Hepatocyte (in vitro differentiated cells): ENCODE measurements at regions not wholly inside any gene's neighbourhood (a gene's known extent, or its start where the extent isn't known, plus 50 kb on each side); places are given as distances from the start of the nearest gene placed in this dataset.

Source experiments
- DNase-seq: peaks from one replicate; pipeline ENCODE4 v3.0.0-alpha.2; 2016; ENCODE audit warnings: low spot score
- H2AFZ ChIP-seq: fragments of 200-600 bp; sonication (generic); 2 replicates; pipeline ENCODE4 v1.6.0; 2016; ENCODE audit warnings: antibody characterized with exemption, mild to moderate bottlenecking
- H3K27ac ChIP-seq: fragments of 200-600 bp; sonication (generic); 2 replicates; pipeline ENCODE4 v1.5.1; 2016; ENCODE audit warnings: mild to moderate bottlenecking
- H3K27me3 ChIP-seq: fragments of 200-600 bp; sonication (generic); 2 replicates; pipeline ENCODE4 v1.6.1; 2016
- H3K36me3 ChIP-seq: fragments of 200-600 bp; sonication (generic); replicated peaks from 2 replicates; pipeline ENCODE4 v1.5.1; 2016; ENCODE audit warnings: low read depth; ENCODE audit not compliant: insufficient read depth
- H3K4me1 ChIP-seq: fragments of 200-600 bp; sonication (generic); 2 replicates; pipeline ENCODE4 v1.5.1; 2016; ENCODE audit warnings: mild to moderate bottlenecking, moderate library complexity; ENCODE audit not compliant: insufficient read depth
- H3K4me2 ChIP-seq: fragments of 200-600 bp; sonication (generic); 2 replicates; pipeline ENCODE4 v1.6.0; 2016
- H3K4me3 ChIP-seq: fragments of 200-600 bp; sonication (generic); 2 replicates; pipeline ENCODE4 v1.5.1; 2016; ENCODE audit warnings: mild to moderate bottlenecking
- H3K79me2 ChIP-seq: fragments of 200-600 bp; sonication (generic); 2 replicates; pipeline ENCODE4 v1.6.0; 2017; ENCODE audit warnings: mild to moderate bottlenecking
- H3K9me2 ChIP-seq: fragments of 200-600 bp; sonication (generic); replicated peaks from 2 replicates; pipeline ENCODE4 v1.6.0; 2017; ENCODE audit warnings: mild to moderate bottlenecking; ENCODE audit not compliant: insufficient read depth
- H3K9me3 ChIP-seq: fragments of 200-600 bp; sonication (generic); 2 replicates; pipeline ENCODE4 v1.5.1; 2016; ENCODE audit warnings: low read depth, mild to moderate bottlenecking
- H4K20me1 ChIP-seq: fragments of 200-600 bp; sonication (generic); 2 replicates; pipeline ENCODE4 v1.6.0; 2016; ENCODE audit warnings: mild to moderate bottlenecking; ENCODE audit not compliant: insufficient read depth, poor library complexity, severe bottlenecking
- EZH2 ChIP-seq: fragments of 200-600 bp; sonication (generic); IDR thresholded peaks from 2 replicates; pipeline ENCODE4 v1.6.1; 2016; ENCODE audit warnings: antibody characterized with exemption, mild to moderate bottlenecking, borderline replicate concordance
- EZH2phosphoT487 ChIP-seq: fragments of 200-600 bp; sonication (generic); IDR thresholded peaks from one replicate; pipeline ENCODE4 v1.6.1; 2018; ENCODE audit warnings: antibody characterized with exemption, mild to moderate bottlenecking, low read depth, moderate library complexity; ENCODE audit not compliant: unreplicated experiment, severe bottlenecking
- WGBS: methylation state at CpG from one replicate; pipeline ENCODE4 v1.1.6; 2016; ENCODE audit warnings: low lambda C conversion rate; ENCODE audit errors: missing lambda C conversion rate; 5-methylcytosine and 5-hydroxymethylcytosine counted together
- TF ChIP-seq, protein P1 (sequence below): fragments of 200-600 bp; sonication (generic); IDR thresholded peaks from 2 replicates; pipeline ENCODE4 v1.5.1; 2016; ENCODE audit warnings: antibody characterized with exemption, mild to moderate bottlenecking; ENCODE audit not compliant: poor library complexity

GRCh38 chr19:29467824-29468401 is 57.9 kb upstream of the VSTM2B start:
- no peaks in the 10 kb centered on the region for H4K20me1 ChIP-seq
- no peak overlapping the region for H3K4me2 ChIP-seq
- no peaks in the 10 kb centered on the region for H3K9me3 ChIP-seq
- H3K27ac ChIP-seq = no peak overlapping the region
- no peaks in the 10 kb centered on the region for H3K9me2 ChIP-seq
- peaks cover 11% of the 10 kb centered on the region for H3K27me3 ChIP-seq
- WGBS = 64% methylated on average over 5 of the region's 5 CpGs
- H3K4me3 ChIP-seq = no peak overlapping the region
- H3K36me3 ChIP-seq = no peaks in the 10 kb centered on the region
- H3K79me2 ChIP-seq = no peaks in the 10 kb centered on the region
- H3K4me1 ChIP-seq = no peaks in the 10 kb centered on the region
- TF ChIP-seq, protein P1, sequence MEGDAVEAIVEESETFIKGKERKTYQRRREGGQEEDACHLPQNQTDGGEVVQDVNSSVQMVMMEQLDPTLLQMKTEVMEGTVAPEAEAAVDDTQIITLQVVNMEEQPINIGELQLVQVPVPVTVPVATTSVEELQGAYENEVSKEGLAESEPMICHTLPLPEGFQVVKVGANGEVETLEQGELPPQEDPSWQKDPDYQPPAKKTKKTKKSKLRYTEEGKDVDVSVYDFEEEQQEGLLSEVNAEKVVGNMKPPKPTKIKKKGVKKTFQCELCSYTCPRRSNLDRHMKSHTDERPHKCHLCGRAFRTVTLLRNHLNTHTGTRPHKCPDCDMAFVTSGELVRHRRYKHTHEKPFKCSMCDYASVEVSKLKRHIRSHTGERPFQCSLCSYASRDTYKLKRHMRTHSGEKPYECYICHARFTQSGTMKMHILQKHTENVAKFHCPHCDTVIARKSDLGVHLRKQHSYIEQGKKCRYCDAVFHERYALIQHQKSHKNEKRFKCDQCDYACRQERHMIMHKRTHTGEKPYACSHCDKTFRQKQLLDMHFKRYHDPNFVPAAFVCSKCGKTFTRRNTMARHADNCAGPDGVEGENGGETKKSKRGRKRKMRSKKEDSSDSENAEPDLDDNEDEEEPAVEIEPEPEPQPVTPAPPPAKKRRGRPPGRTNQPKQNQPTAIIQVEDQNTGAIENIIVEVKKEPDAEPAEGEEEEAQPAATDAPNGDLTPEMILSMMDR = peak; percentile 48
- TF ChIP-seq EZH2 = no peak
- peak; percentile 52 for DNase-seq
- H2AFZ ChIP-seq = no peak overlapping the region

DNA sequence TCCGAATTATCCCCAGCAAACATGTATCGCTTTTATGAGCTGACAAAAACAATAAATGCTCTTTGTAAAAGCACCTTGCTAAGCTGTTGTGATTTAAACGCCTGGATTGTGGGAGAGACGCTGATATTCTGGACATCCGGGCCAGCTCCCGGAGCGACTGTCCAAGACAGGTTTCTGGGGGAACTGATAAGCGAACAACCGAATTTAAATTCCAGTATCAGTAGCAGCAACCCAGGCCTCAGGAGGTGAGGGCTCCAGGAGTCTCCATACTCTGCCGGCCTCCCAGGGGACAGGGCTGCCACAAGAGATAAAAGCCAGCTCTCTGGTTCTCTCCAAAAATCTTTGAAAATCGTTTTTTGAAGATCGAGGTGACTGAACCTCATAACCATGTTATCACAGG is 50.3 kb upstream of the VSTM2B start:
- Histone ChIP-seq H3K4me1 (no peaks in the 10 kb centered on the region), H2AFZ (no peak overlapping the region), H3K9me2 (no peaks in the 10 kb centered on the region), H3K9me3 (no peaks in the 10 kb centered on the region), H3K27me3 (peaks cover 6% of the 10 kb centered on the region), H3K27ac (no peak overlapping the region), H3K4me3 (no peak overlapping the region), H3K4me2 (no peak overlapping the region), H3K36me3 (no peaks in the 10 kb centered on the region), H3K79me2 (no peaks in the 10 kb centered on the region), H4K20me1 (no peaks in the 10 kb centered on the region)
- no peak for DNase-seq
- no peak for TF ChIP-seq EZH2
- no peak for TF ChIP-seq EZH2phosphoT487
- TF ChIP-seq, protein P1 = no peak
- WGBS = 78% methylated on average over 12 of the region's 12 CpGs
